ENCODE measurements at regions not wholly inside any gene's neighbourhood (a gene's known extent, or its start where the extent isn't known, plus 50 kb on each side); places are given as distances from the start of the nearest gene placed in this dataset.

DNA sequence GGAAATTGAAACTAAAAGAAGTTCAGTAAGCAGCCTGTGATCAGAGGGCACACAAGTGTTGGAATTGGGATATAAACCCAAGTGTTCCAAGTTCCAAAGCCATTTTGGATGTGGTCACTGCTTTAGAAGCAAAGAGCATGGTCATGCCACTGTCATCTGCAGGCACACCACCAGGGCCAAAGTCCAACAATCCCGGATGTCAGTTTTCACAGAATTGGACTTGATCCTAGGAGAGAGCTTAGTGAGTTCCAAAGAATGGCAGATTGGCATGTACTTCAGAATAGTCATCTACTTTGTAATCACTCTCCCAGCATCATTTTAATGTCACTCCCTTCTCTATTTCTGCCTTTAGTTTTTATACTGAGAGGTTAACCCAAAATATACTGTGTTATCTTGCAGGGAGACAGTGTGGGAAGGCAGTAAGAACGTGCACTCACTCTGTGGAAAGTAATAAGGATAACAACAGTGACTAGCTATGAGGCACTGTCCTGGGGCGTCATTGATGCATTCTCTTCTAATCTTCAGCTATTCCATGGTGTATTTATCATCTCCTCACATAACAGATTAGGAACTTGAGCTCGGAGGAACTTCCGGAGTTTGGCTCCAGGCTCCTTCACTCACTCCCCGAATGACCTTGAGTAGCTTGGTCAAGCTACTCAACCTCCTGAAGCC, 388.0 kb downstream of the ACTL7B start:
- H3K27me3 Mint-ChIP-seq = no peaks in the 10 kb centered on the region
- H3K27ac Mint-ChIP-seq = no peak overlapping the region
- intact Hi-C loops (cut with micrococcal nuclease) = no loop called here
- DNase-seq = no peak
- no peaks in the 10 kb centered on the region for H3K9me3 Mint-ChIP-seq
- no peaks in the 10 kb centered on the region for H3K4me1 Mint-ChIP-seq
- no peaks in the 10 kb centered on the region for H3K36me3 Mint-ChIP-seq (ENCODE audit: low read depth)
- no peak overlapping the region for H3K4me3 Mint-ChIP-seq

- Mint-ChIP-seq H3K36me3 (ENCODE audit: low read depth) (no peaks in the 10 kb centered on the region), H3K27me3 (no peaks in the 10 kb centered on the region), H3K4me3 (no peak overlapping the region), H3K27ac (no peak overlapping the region), H3K4me1 (no peaks in the 10 kb centered on the region), H3K9me3 (no peaks in the 10 kb centered on the region)
- no peak for DNase-seq
- intact Hi-C loops (cut with micrococcal nuclease) = no loop called here
These were observed 388.6 kb downstream of the ACTL7B start for GRCh38 chr9:108467161-108467560.

DNA sequence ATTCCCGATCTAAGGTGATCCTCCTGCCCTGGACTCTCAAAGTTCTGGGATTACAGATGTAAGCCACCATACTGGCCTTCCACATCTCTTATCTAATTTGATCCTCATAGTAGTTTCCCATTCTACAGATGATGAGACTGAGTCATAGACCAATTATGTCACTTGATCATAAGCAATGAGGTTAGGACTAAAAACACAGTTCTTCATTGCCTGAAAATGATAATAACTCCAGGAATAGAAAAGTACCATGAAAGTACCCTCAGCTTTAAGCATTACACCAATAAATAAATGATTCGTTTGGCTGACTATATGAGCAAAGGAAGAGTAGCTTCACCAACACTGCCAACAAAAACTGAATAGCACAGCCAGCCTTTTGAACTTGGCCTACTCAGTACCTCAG, 389.5 kb downstream of the ACTL7B start:
- Mint-ChIP-seq H3K36me3 (ENCODE audit: low read depth) (no peaks in the 10 kb centered on the region), H3K4me1 (no peaks in the 10 kb centered on the region), H3K9me3 (no peaks in the 10 kb centered on the region), H3K27ac (no peak overlapping the region), H3K27me3 (no peaks in the 10 kb centered on the region), H3K4me3 (no peak overlapping the region)
- intact Hi-C loops (cut with micrococcal nuclease) = no loop called here
- no peak for DNase-seq

DNA sequence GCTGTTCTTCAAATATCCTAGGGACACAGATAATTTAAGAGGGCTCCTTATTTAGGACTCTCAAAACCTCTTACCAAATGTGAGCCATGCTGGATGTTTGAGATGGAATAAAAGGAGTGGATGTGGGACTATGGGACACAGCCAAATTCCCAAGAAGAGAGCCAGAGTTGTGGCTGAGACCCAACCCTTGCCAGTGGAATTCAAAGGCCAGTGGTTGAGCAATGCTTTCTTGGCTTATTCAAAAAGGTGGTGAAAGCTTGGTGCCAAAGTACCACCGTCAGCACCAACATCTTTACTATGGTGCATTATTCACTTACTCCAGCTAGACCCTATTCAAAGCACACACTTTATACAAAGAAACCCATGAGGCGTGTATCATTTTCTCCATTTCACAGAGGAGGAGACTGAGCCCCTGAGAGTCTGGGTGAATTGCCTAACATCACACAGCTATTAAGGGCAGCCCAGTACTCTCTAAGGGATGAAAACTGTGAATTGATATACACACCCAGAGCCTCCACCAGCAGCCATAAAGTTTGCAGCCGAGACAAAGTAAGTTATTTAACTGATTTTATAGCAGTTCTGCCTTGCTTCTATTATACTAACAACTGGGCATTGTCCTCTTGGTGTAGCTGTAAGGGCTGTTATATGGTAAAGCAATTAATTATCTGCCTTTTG, 391.7 kb downstream of the ACTL7B start:
- Mint-ChIP-seq H3K9me3 (no peaks in the 10 kb centered on the region), H3K36me3 (ENCODE audit: low read depth) (no peaks in the 10 kb centered on the region), H3K4me3 (no peak overlapping the region), H3K4me1 (no peaks in the 10 kb centered on the region), H3K27me3 (no peaks in the 10 kb centered on the region), H3K27ac (no peak overlapping the region)
- DNase-seq = no peak
- intact Hi-C loops (cut with micrococcal nuclease) = no loop called here

DNA sequence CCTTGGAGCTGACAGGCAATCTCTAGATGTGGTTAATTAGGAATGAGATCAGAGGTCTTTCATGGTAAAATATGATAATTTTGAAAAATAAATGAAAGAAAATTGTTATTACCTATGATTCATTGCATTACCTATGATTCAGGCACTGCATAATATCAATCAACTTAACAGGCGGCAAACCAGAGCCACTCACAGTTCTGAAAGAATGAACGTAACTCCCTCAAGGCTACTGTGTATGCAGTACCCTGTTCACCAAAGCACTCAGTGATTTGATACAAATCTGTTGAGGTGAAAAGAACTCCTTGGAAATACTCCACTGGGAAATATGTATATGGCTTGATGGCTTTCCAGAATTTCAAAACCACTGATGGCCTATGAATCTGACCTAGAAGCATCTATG, 398.9 kb downstream of the ACTL7B start:
- Mint-ChIP-seq H3K27me3 (no peaks in the 10 kb centered on the region), H3K27ac (no peak overlapping the region), H3K4me1 (no peaks in the 10 kb centered on the region), H3K36me3 (ENCODE audit: low read depth) (no peaks in the 10 kb centered on the region), H3K9me3 (no peaks in the 10 kb centered on the region), H3K4me3 (no peak overlapping the region)
- intact Hi-C loops (cut with micrococcal nuclease) = no loop called here
- DNase-seq = no peak

DNA sequence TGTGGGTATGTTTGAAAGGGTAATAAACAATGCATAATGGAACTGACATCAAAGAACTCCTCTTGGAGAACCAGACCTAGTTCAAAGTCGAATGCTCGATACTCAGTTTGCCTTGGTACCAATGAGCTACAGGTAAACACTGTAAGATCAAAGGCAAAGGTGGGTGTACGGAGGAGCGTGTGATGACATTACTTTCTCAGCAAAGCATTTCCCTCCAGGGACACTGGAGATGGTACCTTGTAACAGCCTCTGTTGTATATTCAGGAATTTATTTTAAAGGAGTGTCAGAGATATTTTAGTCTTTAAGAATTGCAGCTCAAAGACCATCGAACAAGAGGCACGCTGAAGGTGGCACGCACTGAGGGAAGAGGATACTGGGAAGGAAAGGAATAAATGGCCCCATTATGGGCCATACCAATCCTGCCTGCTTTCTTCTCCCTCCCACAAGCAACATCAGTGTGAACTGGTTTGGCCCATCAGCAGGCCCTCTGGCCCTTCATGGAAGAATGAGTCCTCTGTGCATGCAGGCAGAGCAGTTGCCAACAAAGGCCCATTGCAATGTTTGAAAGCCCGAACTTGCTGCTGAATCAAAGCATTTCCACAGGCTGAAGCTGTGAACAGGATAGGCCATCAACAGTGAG, 410.2 kb downstream of the ACTL7B start:
- no peak overlapping the region for H3K27ac Mint-ChIP-seq
- no peaks in the 10 kb centered on the region for H3K27me3 Mint-ChIP-seq
- no peak overlapping the region for H3K4me3 Mint-ChIP-seq

DNA sequence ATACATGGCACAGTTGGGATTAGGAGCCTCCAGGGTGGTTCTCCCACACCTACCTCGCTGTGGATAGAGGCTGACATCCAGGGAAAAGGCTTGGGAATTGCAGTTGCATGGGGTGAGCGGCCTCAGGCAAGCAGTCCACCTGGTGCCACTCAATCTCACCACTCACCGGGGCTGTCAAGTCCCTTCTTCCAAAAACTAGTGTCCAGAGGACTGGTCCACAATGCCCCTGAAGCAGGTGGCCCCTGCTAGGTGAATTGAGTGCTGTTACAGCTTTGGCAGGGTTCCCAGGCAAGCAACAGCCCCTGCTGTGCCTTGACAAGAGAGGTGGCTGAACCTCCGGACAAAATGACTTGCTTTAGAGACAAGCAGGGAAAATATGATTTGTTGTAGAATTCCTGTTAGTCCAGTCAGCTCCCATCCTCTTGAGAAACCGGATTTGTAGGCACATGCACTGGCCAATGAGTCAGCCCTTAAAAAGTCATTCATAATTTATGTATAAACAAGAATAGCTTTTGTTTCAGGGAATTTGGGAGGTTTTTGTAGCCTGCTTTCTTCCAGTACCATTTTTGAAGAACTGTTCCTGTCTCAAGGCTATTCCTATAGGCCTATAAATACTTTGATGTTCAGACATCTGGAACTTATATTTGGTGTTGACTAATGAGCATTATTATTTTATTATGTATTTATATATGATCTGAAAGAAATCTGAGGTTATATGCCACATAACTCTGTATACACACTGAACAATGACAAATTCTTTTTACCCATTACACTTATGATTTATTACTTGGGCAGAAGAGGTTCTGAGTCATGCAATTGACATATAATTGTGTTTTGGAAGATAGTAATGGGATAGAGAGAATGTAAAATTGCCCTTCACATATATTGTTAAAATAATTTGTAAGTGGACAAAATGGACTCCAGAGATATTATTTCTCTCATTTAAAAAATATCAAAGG, 411.1 kb downstream of the ACTL7B start:
- DNase-seq = no peak
- intact Hi-C loops (cut with micrococcal nuclease) = no loop called here
- Mint-ChIP-seq H3K36me3 (ENCODE audit: low read depth) (no peaks in the 10 kb centered on the region), H3K27me3 (no peaks in the 10 kb centered on the region), H3K27ac (no peak overlapping the region), H3K9me3 (peaks cover 5% of the 10 kb centered on the region), H3K4me3 (no peak overlapping the region), H3K4me1 (no peaks in the 10 kb centered on the region)

More for the DNA sequence above, 410.2 kb downstream of the ACTL7B start:
- no peak for DNase-seq
- H3K9me3 Mint-ChIP-seq = peaks cover 5% of the 10 kb centered on the region
- H3K36me3 Mint-ChIP-seq (ENCODE audit: low read depth) = no peaks in the 10 kb centered on the region
- no peaks in the 10 kb centered on the region for H3K4me1 Mint-ChIP-seq
- intact Hi-C loops (cut with micrococcal nuclease) = no loop called here

GRCh38 chr9:108443741-108444140, 412.0 kb downstream of the ACTL7B start:
- DNase-seq = no peak
- Mint-ChIP-seq H3K4me3 (no peak overlapping the region), H3K9me3 (peaks cover 4% of the 10 kb centered on the region), H3K36me3 (ENCODE audit: low read depth) (no peaks in the 10 kb centered on the region), H3K27me3 (no peaks in the 10 kb centered on the region), H3K4me1 (no peaks in the 10 kb centered on the region), H3K27ac (no peak overlapping the region)
- intact Hi-C loops (cut with micrococcal nuclease) = no loop called here

DNA sequence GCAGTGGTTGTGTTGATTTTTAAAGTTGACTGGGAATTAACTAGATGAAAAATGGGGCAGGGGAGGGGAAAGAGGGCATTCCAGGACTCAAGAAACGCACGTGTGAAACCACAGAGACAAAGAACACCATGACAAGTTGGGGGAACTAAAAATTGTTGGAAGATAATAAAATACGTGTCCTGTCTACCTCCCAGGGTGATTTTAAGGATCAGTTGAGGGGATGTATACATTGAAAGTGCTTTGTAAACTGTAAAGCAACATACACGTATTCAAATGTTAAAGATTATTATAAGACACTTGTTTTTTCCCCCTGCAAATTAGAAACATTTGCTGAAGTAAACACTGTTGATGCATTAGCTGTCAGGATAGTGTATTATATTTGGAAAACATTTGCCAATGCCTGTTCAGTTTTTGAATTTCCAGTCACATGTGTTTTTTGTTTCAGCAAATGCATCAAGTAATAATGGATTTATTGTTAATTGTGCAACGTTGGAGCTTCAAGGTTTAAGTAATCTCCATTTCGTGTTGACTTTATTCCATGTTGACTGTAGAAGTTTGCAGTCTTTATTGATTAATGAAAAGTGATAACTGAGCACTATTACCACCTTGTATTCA, 412.7 kb downstream of the ACTL7B start:
- H3K27ac Mint-ChIP-seq = no peak overlapping the region
- intact Hi-C loops (cut with micrococcal nuclease) = no loop called here
- H3K36me3 Mint-ChIP-seq (ENCODE audit: low read depth) = no peaks in the 10 kb centered on the region
- no peaks in the 10 kb centered on the region for H3K4me1 Mint-ChIP-seq
- no peak overlapping the region for H3K4me3 Mint-ChIP-seq
- H3K9me3 Mint-ChIP-seq = no peaks in the 10 kb centered on the region
- no peaks in the 10 kb centered on the region for H3K27me3 Mint-ChIP-seq
- no peak for DNase-seq

- Mint-ChIP-seq H3K4me1 (no peaks in the 10 kb centered on the region), H3K9me3 (no peaks in the 10 kb centered on the region), H3K27ac (no peak overlapping the region), H3K27me3 (no peaks in the 10 kb centered on the region), H3K4me3 (no peak overlapping the region), H3K36me3 (ENCODE audit: low read depth) (no peaks in the 10 kb centered on the region)
- no peak for DNase-seq
- intact Hi-C loops (cut with micrococcal nuclease) = no loop called here
These were observed 413.2 kb downstream of the ACTL7B start for GRCh38 chr9:108442627-108443018.

DNA sequence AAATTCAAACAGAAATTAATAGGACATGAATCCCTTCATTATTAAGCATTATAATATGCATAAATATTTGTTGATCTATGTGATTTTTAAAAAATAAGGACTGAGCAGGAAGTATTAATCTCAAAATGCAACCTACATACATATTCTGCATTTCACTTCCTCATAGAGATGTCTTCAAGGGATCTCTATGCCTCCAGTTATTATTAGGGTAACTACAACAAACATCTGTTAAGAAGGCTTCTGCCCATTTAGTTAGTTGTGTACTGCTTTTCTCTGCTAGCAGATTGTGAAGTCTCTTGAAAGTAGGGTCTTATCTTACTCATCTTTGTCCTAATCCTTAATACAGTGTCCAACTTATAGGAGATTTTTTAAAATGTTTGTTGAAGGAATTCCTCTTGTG, 414.1 kb downstream of the ACTL7B start:
- Mint-ChIP-seq H3K27me3 (no peaks in the 10 kb centered on the region), H3K27ac (no peak overlapping the region)
- intact Hi-C loops (cut with micrococcal nuclease) = no loop called here

GRCh38 chr9:108441251-108441650, 414.5 kb downstream of the ACTL7B start:
- intact Hi-C loops (cut with micrococcal nuclease) = no loop called here
- H3K36me3 Mint-ChIP-seq (ENCODE audit: low read depth) = no peaks in the 10 kb centered on the region
- no peaks in the 10 kb centered on the region for H3K27me3 Mint-ChIP-seq
- H3K9me3 Mint-ChIP-seq = no peaks in the 10 kb centered on the region
- no peaks in the 10 kb centered on the region for H3K4me1 Mint-ChIP-seq
- no peak overlapping the region for H3K4me3 Mint-ChIP-seq
- no peak overlapping the region for H3K27ac Mint-ChIP-seq
- no peak for DNase-seq

More for the DNA sequence above, 414.1 kb downstream of the ACTL7B start:
- no peaks in the 10 kb centered on the region for H3K36me3 Mint-ChIP-seq (ENCODE audit: low read depth)
- no peaks in the 10 kb centered on the region for H3K4me1 Mint-ChIP-seq
- DNase-seq = no peak
- H3K4me3 Mint-ChIP-seq = no peak overlapping the region
- H3K9me3 Mint-ChIP-seq = no peaks in the 10 kb centered on the region

GRCh38 chr9:108439947-108440346, 415.8 kb downstream of the ACTL7B start:
- no peak overlapping the region for H3K4me3 Mint-ChIP-seq

More at GRCh38 chr9:108439947-108440346, 415.8 kb downstream of the ACTL7B start:
- DNase-seq = no peak
- no peaks in the 10 kb centered on the region for H3K27me3 Mint-ChIP-seq
- no peak overlapping the region for H3K27ac Mint-ChIP-seq
- intact Hi-C loops (cut with micrococcal nuclease) = no loop called here
- no peaks in the 10 kb centered on the region for H3K36me3 Mint-ChIP-seq (ENCODE audit: low read depth)
- no peaks in the 10 kb centered on the region for H3K9me3 Mint-ChIP-seq
- no peaks in the 10 kb centered on the region for H3K4me1 Mint-ChIP-seq

All from activated CD4-positive, alpha-beta T cell treated with anti-CD3 and anti-CD28 coated beads, Interleukin-2, amount 10 ng/mL, durations not matched to agents 24 days and 14 days (primary cell).